ENCODE measurements at regions not wholly inside any gene's neighbourhood (a gene's known extent, or its start where the extent isn't known, plus 50 kb on each side); places are given as distances from the start of the nearest gene placed in this dataset.

DNA sequence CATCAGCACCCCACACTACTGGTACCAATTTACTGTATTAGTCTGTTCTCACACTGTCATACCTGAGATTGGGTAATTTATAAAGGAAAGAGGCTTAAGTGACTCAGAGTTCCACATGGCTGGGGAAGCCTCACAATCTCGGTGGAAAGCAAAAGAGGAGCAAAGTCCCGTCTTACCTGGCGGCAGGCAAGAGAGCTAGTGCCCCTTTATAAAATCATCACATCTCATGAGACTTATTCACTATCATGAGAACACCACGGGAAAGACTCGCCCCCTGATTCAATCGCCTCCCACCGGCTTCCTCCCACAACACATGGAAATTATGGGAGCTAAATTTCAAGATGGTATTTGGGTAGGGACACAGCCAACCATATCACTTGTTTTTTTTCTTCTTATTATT is 717.2 kb downstream of the TRIB2 start:
- TF ChIP-seq HOXA7 (CRISPR knock-in tag; IDR thresholded peaks at IDR 0.05) (no peak), ESRRA (IDR thresholded peaks at IDR 0.05; ENCODE audit: borderline replicate concordance, low read length) (no peak)
- TF ChIP-seq, protein P1, sequence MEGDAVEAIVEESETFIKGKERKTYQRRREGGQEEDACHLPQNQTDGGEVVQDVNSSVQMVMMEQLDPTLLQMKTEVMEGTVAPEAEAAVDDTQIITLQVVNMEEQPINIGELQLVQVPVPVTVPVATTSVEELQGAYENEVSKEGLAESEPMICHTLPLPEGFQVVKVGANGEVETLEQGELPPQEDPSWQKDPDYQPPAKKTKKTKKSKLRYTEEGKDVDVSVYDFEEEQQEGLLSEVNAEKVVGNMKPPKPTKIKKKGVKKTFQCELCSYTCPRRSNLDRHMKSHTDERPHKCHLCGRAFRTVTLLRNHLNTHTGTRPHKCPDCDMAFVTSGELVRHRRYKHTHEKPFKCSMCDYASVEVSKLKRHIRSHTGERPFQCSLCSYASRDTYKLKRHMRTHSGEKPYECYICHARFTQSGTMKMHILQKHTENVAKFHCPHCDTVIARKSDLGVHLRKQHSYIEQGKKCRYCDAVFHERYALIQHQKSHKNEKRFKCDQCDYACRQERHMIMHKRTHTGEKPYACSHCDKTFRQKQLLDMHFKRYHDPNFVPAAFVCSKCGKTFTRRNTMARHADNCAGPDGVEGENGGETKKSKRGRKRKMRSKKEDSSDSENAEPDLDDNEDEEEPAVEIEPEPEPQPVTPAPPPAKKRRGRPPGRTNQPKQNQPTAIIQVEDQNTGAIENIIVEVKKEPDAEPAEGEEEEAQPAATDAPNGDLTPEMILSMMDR (IDR thresholded peaks at IDR 0.05): no peak
- TF ChIP-seq, protein P2, sequence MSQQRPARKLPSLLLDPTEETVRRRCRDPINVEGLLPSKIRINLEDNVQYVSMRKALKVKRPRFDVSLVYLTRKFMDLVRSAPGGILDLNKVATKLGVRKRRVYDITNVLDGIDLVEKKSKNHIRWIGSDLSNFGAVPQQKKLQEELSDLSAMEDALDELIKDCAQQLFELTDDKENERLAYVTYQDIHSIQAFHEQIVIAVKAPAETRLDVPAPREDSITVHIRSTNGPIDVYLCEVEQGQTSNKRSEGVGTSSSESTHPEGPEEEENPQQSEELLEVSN (IDR thresholded peaks at IDR 0.05; ENCODE audit: borderline replicate concordance, low read depth): no peak

Data from A549 (cell line).